K562 (cell line): ENCODE measurements at regions not wholly inside any gene's neighbourhood (a gene's known extent, or its start where the extent isn't known, plus 50 kb on each side); places are given as distances from the start of the nearest gene placed in this dataset.

ENCODE experiments used
- CREB1 ChIP-seq, 2 experiments: sonication (generic) in 1 of 2; formaldehyde crosslinking in 1 of 2; IDR thresholded peaks; 2 replicates each; pipeline versions ENCODE4 v1.6.1 to v1.8.0; 2012 to 2022; ENCODE audit warnings: inconsistent platforms in 1 of 2, mild to moderate bottlenecking in 1 of 2, missing genetic modification reagents in 1 of 2, moderate library complexity in 1 of 2
- ETV5 ChIP-seq: sonication (generic); formaldehyde crosslinking; IDR thresholded peaks from 2 replicates; pipeline ENCODE4 v1.4.0; 2020; ENCODE audit warnings: low read depth, mild to moderate bottlenecking, missing genetic modification reagents
- GABPB1 ChIP-seq: sonication (generic); formaldehyde crosslinking; IDR thresholded peaks from 2 replicates; pipeline ENCODE4 v1.8.0; 2022; ENCODE audit warnings: mild to moderate bottlenecking, missing genetic modification reagents
- HMGXB4 ChIP-seq: sonication (generic); formaldehyde crosslinking; IDR thresholded peaks from 2 replicates; pipeline ENCODE4 v1.8.1; 2023; ENCODE audit warnings: mild to moderate bottlenecking, missing genetic modification reagents
- PHF8 ChIP-seq: fragments of 200-600 bp; sonication (generic); IDR thresholded peaks from 2 replicates; pipeline ENCODE4 v1.6.1; 2012; ENCODE audit warnings: mixed run types, mild to moderate bottlenecking, inconsistent platforms, low read length, moderate library complexity, borderline replicate concordance
- TF ChIP-seq, protein P1 (sequence below): fragments of 200-800 bp; sonication (Bioruptor generic); IDR thresholded peaks from 2 replicates; pipeline ENCODE4 v1.6.1; 2017; ENCODE audit warnings: missing genetic modification characterization, missing compliant biosample characterization
- TF ChIP-seq, protein P2 (sequence below), 2 experiments: IDR thresholded peaks; 2 replicates each; pipeline ENCODE4 v1.6.1; 2011; ENCODE audit warnings: borderline replicate concordance in 1 of 2, control low read depth in 1 of 2, low read depth in 1 of 2, low read length in 1 of 2, mild to moderate bottlenecking in 1 of 2, mixed read lengths in 1 of 2, moderate library complexity in 1 of 2; ENCODE audit not compliant: insufficient read depth in 1 of 2, insufficient read length in 1 of 2, poor library complexity in 1 of 2, severe bottlenecking in 1 of 2; ENCODE audit errors: extremely low read depth in 1 of 2

- TF ChIP-seq CREB1 (IDR thresholded peaks at IDR 0.05): no peak
- no peak for TF ChIP-seq CREB1 (CRISPR knock-in tag; IDR thresholded peaks at IDR 0.05)
- no peak for TF ChIP-seq ETV5 (CRISPR knock-in tag)
- TF ChIP-seq, protein P1, sequence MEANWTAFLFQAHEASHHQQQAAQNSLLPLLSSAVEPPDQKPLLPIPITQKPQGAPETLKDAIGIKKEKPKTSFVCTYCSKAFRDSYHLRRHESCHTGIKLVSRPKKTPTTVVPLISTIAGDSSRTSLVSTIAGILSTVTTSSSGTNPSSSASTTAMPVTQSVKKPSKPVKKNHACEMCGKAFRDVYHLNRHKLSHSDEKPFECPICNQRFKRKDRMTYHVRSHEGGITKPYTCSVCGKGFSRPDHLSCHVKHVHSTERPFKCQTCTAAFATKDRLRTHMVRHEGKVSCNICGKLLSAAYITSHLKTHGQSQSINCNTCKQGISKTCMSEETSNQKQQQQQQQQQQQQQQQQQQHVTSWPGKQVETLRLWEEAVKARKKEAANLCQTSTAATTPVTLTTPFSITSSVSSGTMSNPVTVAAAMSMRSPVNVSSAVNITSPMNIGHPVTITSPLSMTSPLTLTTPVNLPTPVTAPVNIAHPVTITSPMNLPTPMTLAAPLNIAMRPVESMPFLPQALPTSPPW (CRISPR knock-in tag): no peak
- TF ChIP-seq PHF8: no peak
- no peak for TF ChIP-seq GABPB1 (CRISPR knock-in tag)
- no peak for TF ChIP-seq HMGXB4 (CRISPR knock-in tag)
- TF ChIP-seq, protein P2, sequence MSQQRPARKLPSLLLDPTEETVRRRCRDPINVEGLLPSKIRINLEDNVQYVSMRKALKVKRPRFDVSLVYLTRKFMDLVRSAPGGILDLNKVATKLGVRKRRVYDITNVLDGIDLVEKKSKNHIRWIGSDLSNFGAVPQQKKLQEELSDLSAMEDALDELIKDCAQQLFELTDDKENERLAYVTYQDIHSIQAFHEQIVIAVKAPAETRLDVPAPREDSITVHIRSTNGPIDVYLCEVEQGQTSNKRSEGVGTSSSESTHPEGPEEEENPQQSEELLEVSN (IDR thresholded peaks at IDR 0.05; ENCODE audit: borderline replicate concordance in 1 of 2, extremely low read depth in 1 of 2, insufficient read depth in 1 of 2, insufficient read length in 1 of 2, low read depth in 1 of 2, low read length in 1 of 2, poor library complexity in 1 of 2, severe bottlenecking in 1 of 2): no peak
Observed at GRCh38 chr13:44241638-44242037, 132.0 kb upstream of the SERP2 start.
